Kidney epithelial cell (primary cell): ENCODE measurements at regions not wholly inside any gene's neighbourhood (a gene's known extent, or its start where the extent isn't known, plus 50 kb on each side); places are given as distances from the start of the nearest gene placed in this dataset.

Source experiments
- DNase-seq: peaks from one replicate; pipeline ENCODE4 v3.0.0-alpha.2; 2010; ENCODE audit warnings: low read depth
- H3K27me3 ChIP-seq: 2 replicates; pipeline ENCODE4 v1.6.0; 2011; ENCODE audit warnings: low read length; ENCODE audit not compliant: control insufficient read depth, insufficient read depth
- H3K36me3 ChIP-seq: 2 replicates; pipeline ENCODE4 v1.5.1; 2011; ENCODE audit warnings: low read length; ENCODE audit not compliant: control insufficient read depth, insufficient read depth
- H3K4me3 ChIP-seq: 2 replicates; pipeline ENCODE4 v1.5.1; 2011; ENCODE audit warnings: low read depth, mild to moderate bottlenecking, control low read depth, low read length
- TF ChIP-seq, protein P1 (sequence below): IDR thresholded peaks from 2 replicates; pipeline ENCODE4 v1.5.1; 2011; ENCODE audit warnings: mild to moderate bottlenecking, moderate library complexity, low read length, control low read depth, inconsistent platforms; ENCODE audit not compliant: insufficient read depth, poor library complexity, severe bottlenecking

DNA sequence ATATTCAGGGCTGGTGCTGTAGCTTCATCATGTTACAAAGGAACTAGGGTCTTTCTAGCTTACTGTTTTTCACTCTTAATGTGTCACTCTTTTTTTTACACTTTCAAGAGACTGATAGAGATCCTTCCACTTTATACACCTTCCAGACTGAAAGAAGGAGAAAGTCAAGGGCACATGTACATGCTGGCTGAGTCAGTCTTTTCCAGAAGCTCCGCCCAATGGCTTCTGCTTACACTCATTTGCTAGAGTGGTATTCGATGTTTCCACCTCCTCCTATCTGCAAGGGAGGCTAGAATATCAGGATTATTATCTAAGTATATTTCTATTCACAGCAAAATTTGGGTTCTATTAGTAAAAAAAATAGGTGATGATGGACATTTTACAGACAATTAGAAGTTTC, 325.8 kb upstream of the OR4E1 start:
- no peak for DNase-seq
- H3K36me3 ChIP-seq: no peaks in the 10 kb centered on the region
- no peak overlapping the region for H3K4me3 ChIP-seq
- no peaks in the 10 kb centered on the region for H3K27me3 ChIP-seq
- TF ChIP-seq, protein P1, sequence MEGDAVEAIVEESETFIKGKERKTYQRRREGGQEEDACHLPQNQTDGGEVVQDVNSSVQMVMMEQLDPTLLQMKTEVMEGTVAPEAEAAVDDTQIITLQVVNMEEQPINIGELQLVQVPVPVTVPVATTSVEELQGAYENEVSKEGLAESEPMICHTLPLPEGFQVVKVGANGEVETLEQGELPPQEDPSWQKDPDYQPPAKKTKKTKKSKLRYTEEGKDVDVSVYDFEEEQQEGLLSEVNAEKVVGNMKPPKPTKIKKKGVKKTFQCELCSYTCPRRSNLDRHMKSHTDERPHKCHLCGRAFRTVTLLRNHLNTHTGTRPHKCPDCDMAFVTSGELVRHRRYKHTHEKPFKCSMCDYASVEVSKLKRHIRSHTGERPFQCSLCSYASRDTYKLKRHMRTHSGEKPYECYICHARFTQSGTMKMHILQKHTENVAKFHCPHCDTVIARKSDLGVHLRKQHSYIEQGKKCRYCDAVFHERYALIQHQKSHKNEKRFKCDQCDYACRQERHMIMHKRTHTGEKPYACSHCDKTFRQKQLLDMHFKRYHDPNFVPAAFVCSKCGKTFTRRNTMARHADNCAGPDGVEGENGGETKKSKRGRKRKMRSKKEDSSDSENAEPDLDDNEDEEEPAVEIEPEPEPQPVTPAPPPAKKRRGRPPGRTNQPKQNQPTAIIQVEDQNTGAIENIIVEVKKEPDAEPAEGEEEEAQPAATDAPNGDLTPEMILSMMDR: no peak

DNA sequence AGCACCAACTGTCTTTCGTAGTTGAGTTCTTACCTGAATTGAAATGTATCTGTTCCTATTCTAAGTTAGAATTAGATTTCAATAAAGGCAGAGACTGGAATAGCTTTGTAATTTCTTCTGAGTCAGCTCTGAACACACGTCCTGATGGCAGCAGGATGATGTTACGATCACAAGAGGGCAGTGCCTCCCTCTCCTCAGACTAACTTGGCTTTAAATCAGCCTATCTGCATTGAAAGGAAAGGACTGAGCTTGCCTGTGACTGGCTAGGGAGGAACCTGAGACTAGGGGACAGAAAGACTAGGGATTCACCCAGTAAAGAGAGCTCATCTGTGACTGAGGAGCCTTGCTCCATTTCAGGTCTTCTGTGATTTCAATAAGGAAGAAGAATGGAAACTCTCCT, 323.7 kb upstream of the OR4E1 start:
- TF ChIP-seq, protein P1: peak; percentile 35
- no peak for DNase-seq
- Histone ChIP-seq H3K36me3 (no peaks in the 10 kb centered on the region), H3K4me3 (no peak overlapping the region), H3K27me3 (no peaks in the 10 kb centered on the region)

DNA sequence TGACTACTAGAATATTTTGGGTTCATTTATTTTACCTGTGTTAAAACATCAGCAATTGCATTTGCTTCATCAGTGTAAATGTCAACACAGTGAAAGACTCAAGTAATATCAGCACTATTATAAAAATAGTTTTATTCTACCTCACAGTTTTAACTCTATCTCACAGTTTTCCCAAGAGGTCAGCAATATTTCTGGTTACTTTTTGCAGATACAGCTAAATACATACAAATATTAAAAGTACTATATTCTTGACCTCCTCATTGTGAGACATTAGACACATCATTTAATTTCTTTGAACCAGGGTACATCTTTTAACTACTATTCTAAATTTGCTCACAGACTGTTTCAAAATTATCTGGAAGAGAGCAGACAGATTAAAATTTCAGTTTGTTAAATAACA, 321.7 kb upstream of the OR4E1 start:
- H3K36me3 ChIP-seq: no peaks in the 10 kb centered on the region
- TF ChIP-seq, protein P1: no peak
- no peak for DNase-seq
- no peaks in the 10 kb centered on the region for H3K27me3 ChIP-seq
- no peak overlapping the region for H3K4me3 ChIP-seq

DNA sequence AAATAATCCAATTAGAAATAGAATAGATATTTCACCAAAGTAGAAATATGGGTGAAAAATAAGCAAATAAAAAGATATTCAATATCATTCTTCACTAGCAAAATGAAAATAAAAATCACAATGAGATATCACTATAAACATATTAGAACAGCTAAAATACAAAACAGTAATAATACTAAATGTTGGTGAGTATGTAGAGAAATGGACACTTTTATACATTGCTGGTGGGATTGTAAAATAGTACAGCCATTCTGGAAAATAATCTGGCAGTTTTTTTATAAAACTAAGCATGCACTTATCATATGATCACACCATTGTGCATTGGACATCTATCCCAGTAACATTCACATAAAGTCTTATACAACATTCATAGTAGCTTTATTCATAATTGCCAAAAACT, 320.2 kb upstream of the OR4E1 start:
- no peak for DNase-seq
- no peak overlapping the region for H3K4me3 ChIP-seq
- no peaks in the 10 kb centered on the region for H3K27me3 ChIP-seq
- TF ChIP-seq, protein P1: no peak
- H3K36me3 ChIP-seq: no peaks in the 10 kb centered on the region

DNA sequence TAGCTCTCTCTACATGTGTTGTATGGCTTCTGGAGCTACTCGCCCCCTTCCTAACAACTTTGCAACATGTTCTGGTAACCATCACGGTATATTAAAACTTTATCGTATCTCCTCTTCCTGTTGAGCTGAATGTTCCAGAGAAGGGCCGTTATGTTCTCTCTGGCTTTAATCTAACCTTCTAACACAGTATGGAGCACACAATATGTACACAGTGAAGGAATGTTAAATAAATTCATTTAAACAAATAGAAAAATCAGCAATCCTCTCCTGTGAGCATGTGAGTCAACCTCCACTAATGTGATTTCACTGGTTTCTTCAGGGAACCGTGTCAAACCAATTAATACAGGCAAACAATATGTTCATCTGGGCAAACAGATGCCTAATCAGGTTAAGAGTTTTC, 319.5 kb upstream of the OR4E1 start:
- TF ChIP-seq, protein P1: no peak
- no peak for DNase-seq
- H3K36me3 ChIP-seq: no peaks in the 10 kb centered on the region
- no peaks in the 10 kb centered on the region for H3K27me3 ChIP-seq
- H3K4me3 ChIP-seq: no peak overlapping the region

DNA sequence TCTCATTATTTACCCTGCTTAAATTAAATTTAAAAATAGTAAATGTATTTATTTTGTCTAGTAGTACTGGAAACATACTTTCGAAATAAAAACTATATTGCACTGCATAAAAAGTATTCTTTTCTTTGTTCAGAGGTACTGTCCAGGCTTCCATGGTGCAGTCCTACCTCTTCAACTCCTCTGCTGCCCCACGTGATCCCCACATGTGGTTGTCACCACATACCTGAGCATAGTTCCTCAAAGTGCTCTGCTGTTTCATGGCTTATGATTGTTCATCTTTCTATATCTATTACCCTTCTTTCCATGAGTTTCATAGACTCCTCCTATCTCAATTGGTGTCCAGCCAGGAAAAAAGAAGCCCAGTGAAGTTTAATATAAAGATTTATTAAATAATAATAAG, 317.5 kb upstream of the OR4E1 start:
- Histone ChIP-seq H3K4me3 (no peak overlapping the region), H3K27me3 (no peaks in the 10 kb centered on the region), H3K36me3 (no peaks in the 10 kb centered on the region)
- TF ChIP-seq, protein P1: no peak
- DNase-seq: no peak
